K562 (cell line): ENCODE measurements at regions not wholly inside any gene's neighbourhood (a gene's known extent, or its start where the extent isn't known, plus 50 kb on each side); places are given as distances from the start of the nearest gene placed in this dataset.
A peak's percentile ranks its signal among the peaks of the same experiment; 100 is the strongest.

Experiments
- ATAC-seq: fragments of 200-7000 bp; cut with Tn5 transposase; 3 replicates; pipeline ENCODE4 v1.9.1; 2020; ENCODE audit warnings: moderate library complexity
- BruUV-seq: library from RNA; stranded (reverse); fragments of 400-500 nt; replicated peaks from 2 replicates; lab custom pipeline; 2021; lab: Mats Ljungman, UMichigan
- CTCF ChIA-PET: fragments of 300-600 bp; formaldehyde crosslinking; extraction: SDS; loops from one replicate; lab custom pipeline; 2021; ENCODE audit warnings: low intra/inter-chr PET ratio; lab: Yijun Ruan, JAX
- POLR2A ChIA-PET: fragments of 300-600, 350-650 bp; sonication (Branson Sonifier 250); formaldehyde crosslinking; extraction: SDS; loops from one replicate; lab custom pipeline; 2021; ENCODE audit warnings: antibody characterized with exemption, inconsistent platforms; lab: Yijun Ruan, JAX
- DNase-seq, 4 experiments: peaks; one replicate each; pipeline versions ENCODE4 v3.0.0 to v3.0.0-alpha.2; 2011 to 2018; ENCODE audit warnings: low spot score in 3 of 4, mixed read lengths in 3 of 4; ENCODE audit errors: extremely low read depth in 1 of 4
- FAIRE-seq: peaks from 2 replicates; lab custom pipeline; 2011; peaks lifted over from hg19 to GRCh38; lab: Jason Lieb, UNC
- H2AFZ ChIP-seq: 2 replicates; pipeline ENCODE4 v1.6.0; 2011; ENCODE audit warnings: low read depth, low read length, control low read depth, inconsistent platforms
- H3K27ac ChIP-seq: fragments of 200-600 bp; 3 replicates; pipeline ENCODE4 v1.8.0; 2011; ENCODE audit warnings: low read depth, mild to moderate bottlenecking, control low read depth, inconsistent platforms, low read length, moderate library complexity, mixed read lengths; ENCODE audit errors: extremely low read depth
- H3K27me3 ChIP-seq, 2 experiments: fragments of 300-600 bp in 1 of 2; 2 replicates in 1 of 2; 3 replicates in 1 of 2; pipeline versions ENCODE4 v1.6.0 to v1.8.0; 2011; ENCODE audit warnings: inconsistent platforms in 2 of 2, low read length in 2 of 2, mild to moderate bottlenecking in 1 of 2, mixed read lengths in 1 of 2, moderate library complexity in 1 of 2; ENCODE audit not compliant: control insufficient read depth in 2 of 2, insufficient read depth in 2 of 2
- H3K36me3 ChIP-seq: fragments of 300-600 bp; 3 replicates; pipeline ENCODE4 v1.8.0; 2011; ENCODE audit warnings: mild to moderate bottlenecking, low read length, inconsistent platforms; ENCODE audit not compliant: control insufficient read depth, insufficient read depth
- H3K4me1 ChIP-seq, 2 experiments: fragments of 200-600 bp in 1 of 2; replicated peaks in 1 of 2; 2 replicates in 1 of 2; 3 replicates in 1 of 2; pipeline versions ENCODE4 v1.5.1 to v1.8.0; 2011; ENCODE audit warnings: inconsistent platforms in 2 of 2, low read length in 2 of 2, mild to moderate bottlenecking in 1 of 2, mixed read lengths in 1 of 2, moderate library complexity in 1 of 2; ENCODE audit not compliant: control insufficient read depth in 2 of 2, insufficient read depth in 2 of 2
- H3K4me2 ChIP-seq: 2 replicates; pipeline ENCODE4 v1.6.1; 2011; ENCODE audit warnings: low read length, control low read depth, inconsistent platforms, mixed read lengths; ENCODE audit not compliant: insufficient read depth
- H3K4me3 ChIP-seq: fragments of 200-600 bp; sonication (generic), shearing (Covaris generic); 2 replicates; pipeline ENCODE4 v1.5.1; 2016; ENCODE audit warnings: control low read depth, inconsistent platforms
- H3K79me2 ChIP-seq: fragments of 200-600 bp; 3 replicates; pipeline ENCODE4 v1.8.0; 2011; ENCODE audit warnings: low read length, inconsistent platforms; ENCODE audit not compliant: control insufficient read depth, insufficient read depth
- H3K9ac ChIP-seq, 2 experiments: 2 replicates each; pipeline versions ENCODE4 v1.6.0 to v1.6.1; 2011; ENCODE audit warnings: low read depth in 2 of 2, low read length in 2 of 2, control low read depth in 1 of 2, inconsistent platforms in 1 of 2, mild to moderate bottlenecking in 1 of 2, mixed read lengths in 1 of 2; ENCODE audit not compliant: insufficient read depth in 1 of 2
- H3K9me1 ChIP-seq: one replicate; pipeline ENCODE4 v1.6.0; 2011; ENCODE audit warnings: inconsistent platforms, mild to moderate bottlenecking, low read length, moderate library complexity; ENCODE audit not compliant: control insufficient read depth, insufficient read depth
- H3K9me3 ChIP-seq: replicated peaks from 2 replicates; pipeline ENCODE4 v1.5.1; 2011; ENCODE audit warnings: low read depth, low read length, inconsistent platforms; ENCODE audit not compliant: control insufficient read depth, insufficient read depth
- H4K20me1 ChIP-seq: replicated peaks from 2 replicates; pipeline ENCODE4 v1.6.1; 2011; ENCODE audit warnings: low read length, inconsistent platforms, mixed read lengths; ENCODE audit not compliant: control insufficient read depth, insufficient read depth
- HOXB6 ChIP-seq: fragments of 250-450 bp; sonication (Bioruptor Pico); IDR thresholded peaks from 2 replicates; pipeline ENCODE4 v1.5.1; 2022; ENCODE audit warnings: mild to moderate bottlenecking, borderline replicate concordance
- IRF2 ChIP-seq: sonication (generic); formaldehyde crosslinking; IDR thresholded peaks from 2 replicates; pipeline ENCODE4 v1.8.1; 2022; ENCODE audit warnings: mild to moderate bottlenecking, missing genetic modification reagents
- LCOR ChIP-seq: sonication (generic); formaldehyde crosslinking; IDR thresholded peaks from 2 replicates; pipeline ENCODE4 v1.8.0; 2022; ENCODE audit warnings: mild to moderate bottlenecking, missing genetic modification reagents
- MED1 ChIP-seq: sonication (generic); formaldehyde crosslinking; IDR thresholded peaks from 2 replicates; pipeline ENCODE4 v1.8.1; 2023; ENCODE audit warnings: missing genetic modification reagents, borderline replicate concordance
- NFIC ChIP-seq: fragments of 450-650 bp; IDR thresholded peaks from 2 replicates; pipeline ENCODE4 v1.6.1; 2017; ENCODE audit warnings: mild to moderate bottlenecking, inconsistent platforms
- TARDBP ChIP-seq: fragments of 450-650 bp; IDR thresholded peaks from 2 replicates; pipeline ENCODE4 v1.6.1; 2016
- TCF7 ChIP-seq: sonication (generic); IDR thresholded peaks from 2 replicates; pipeline ENCODE4 v1.6.1; 2016; ENCODE audit warnings: antibody characterized with exemption, borderline replicate concordance
- TRIM28 ChIP-seq: fragments of 450-650 bp; IDR thresholded peaks from 2 replicates; pipeline ENCODE4 v1.6.1; 2017
- ZBTB1 ChIP-seq: sonication (generic); formaldehyde crosslinking; IDR thresholded peaks from 2 replicates; pipeline ENCODE4 v1.8.1; 2023; ENCODE audit warnings: missing genetic modification reagents, low read depth, mild to moderate bottlenecking, borderline replicate concordance
- ZNF311 ChIP-seq: fragments of 250-450 bp; sonication (Bioruptor Pico); IDR thresholded peaks from 2 replicates; pipeline ENCODE4 v1.4.0; 2020; ENCODE audit warnings: mild to moderate bottlenecking, moderate library complexity
- WGBS: fragments of 100-300 bp; shearing (Covaris generic); methylation state at CpG from one replicate; pipeline ENCODE4 v1.1.6; 2016; ENCODE audit warnings: low coverage, mixed read lengths; ENCODE audit not compliant: insufficient coverage; ENCODE audit errors: missing lambda C conversion rate; 5-methylcytosine and 5-hydroxymethylcytosine counted together
- in situ Hi-C: fragments of 300-500 bp; cut with MboI; formaldehyde crosslinking; loops from 4 replicates; pipeline ENCODE4 v1.15.0; 2018; ENCODE audit warnings: inconsistent platforms, mixed read lengths
- intact Hi-C: fragments of 100-400 bp; cut with micrococcal nuclease; formaldehyde crosslinking; loops from 2 replicates; pipeline ENCODE4 v1.14.2; 2022
- TF ChIP-seq, protein P1 (sequence below): fragments of 200-800 bp; sonication (Bioruptor generic); IDR thresholded peaks from 2 replicates; pipeline ENCODE4 v1.6.1; 2017; ENCODE audit warnings: missing genetic modification characterization, missing compliant biosample characterization
- TF ChIP-seq, protein P2 (sequence below): fragments of 200-800 bp; sonication (Bioruptor generic); IDR thresholded peaks from 2 replicates; pipeline ENCODE4 v1.6.1; 2017; ENCODE audit warnings: missing genetic modification characterization, missing compliant biosample characterization
- TF ChIP-seq, protein P3 (sequence below): sonication (generic); formaldehyde crosslinking; IDR thresholded peaks from 2 replicates; pipeline ENCODE4 v1.8.1; 2023; ENCODE audit warnings: mild to moderate bottlenecking, missing genetic modification reagents
- TF ChIP-seq, protein P4 (sequence below): IDR thresholded peaks from 2 replicates; pipeline ENCODE4 v1.6.1; 2011; ENCODE audit not compliant: insufficient read length; ENCODE audit errors: extremely low read depth

DNA sequence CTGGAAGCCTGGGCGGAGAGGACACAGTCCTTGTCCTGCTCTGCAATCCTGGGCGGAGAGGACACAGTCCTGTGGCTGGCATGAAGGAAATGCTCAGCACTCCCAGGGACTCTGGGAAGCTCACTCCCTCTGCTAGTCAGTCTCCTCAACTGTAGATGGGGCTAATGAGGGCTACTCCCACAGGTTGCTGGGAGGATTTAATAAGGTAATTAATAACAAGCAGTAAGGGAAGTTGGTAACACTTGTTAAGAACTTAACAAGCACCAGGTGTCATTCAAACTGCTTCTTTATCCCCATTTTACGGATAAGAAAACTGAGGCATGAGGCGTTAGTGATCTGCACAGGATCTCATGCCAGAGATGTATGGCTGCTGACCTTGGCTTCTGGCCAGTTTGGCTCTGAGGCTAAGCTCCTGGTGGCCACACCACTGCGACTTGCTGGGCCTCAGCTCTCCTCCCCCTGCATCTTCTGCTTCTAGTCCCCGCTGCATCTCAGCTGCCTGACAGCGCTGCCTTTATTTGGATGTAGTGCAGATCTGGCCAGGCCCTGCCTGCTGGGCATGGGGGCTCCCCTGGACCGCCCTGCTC, 54.1 kb upstream of the BEGAIN start (continued):
- peak; percentile 76 for TF ChIP-seq NFIC
- TF ChIP-seq, all 486 proteins: peak for 7

DNA sequence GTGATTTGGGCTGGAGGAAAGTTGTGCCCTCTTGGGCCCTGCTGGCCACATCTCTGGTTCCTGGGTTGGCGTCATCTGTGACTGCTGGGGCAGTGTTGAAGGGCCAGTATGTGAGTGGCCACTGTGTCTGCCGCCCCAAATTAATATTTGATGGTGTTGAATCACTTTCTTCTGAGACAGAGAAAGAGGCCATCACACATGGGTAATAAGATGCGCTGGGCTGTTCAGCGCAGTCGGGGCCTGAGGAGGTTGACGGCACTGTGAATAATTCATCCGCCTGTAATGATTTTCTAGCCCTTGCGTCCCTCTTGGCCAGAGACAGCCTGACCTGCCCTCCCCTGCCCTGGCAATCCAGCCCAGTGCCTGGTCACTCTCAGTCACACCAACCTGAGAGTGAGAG, 56.2 kb upstream of the BEGAIN start:
- no peaks in the 10 kb centered on the region for H3K27me3 ChIP-seq
- H3K4me2 ChIP-seq = no peak overlapping the region
- H3K27ac ChIP-seq = no peak overlapping the region
- H3K79me2 ChIP-seq = no peaks in the 10 kb centered on the region
- H3K9me3 ChIP-seq = no peaks in the 10 kb centered on the region
- TF ChIP-seq IRF2 (no peak), ZNF311 (0 out of 2 replicates have a peak, but pooled peaks have one; percentile 14), LCOR (CRISPR knock-in tag) (no peak), TCF7 (no peak), MED1 (CRISPR knock-in tag) (no peak), TARDBP (no peak), TRIM28 (no peak), ZBTB1 (CRISPR knock-in tag) (no peak), HOXB6 (CRISPR knock-in tag) (no peak)
- TF ChIP-seq, protein P1, sequence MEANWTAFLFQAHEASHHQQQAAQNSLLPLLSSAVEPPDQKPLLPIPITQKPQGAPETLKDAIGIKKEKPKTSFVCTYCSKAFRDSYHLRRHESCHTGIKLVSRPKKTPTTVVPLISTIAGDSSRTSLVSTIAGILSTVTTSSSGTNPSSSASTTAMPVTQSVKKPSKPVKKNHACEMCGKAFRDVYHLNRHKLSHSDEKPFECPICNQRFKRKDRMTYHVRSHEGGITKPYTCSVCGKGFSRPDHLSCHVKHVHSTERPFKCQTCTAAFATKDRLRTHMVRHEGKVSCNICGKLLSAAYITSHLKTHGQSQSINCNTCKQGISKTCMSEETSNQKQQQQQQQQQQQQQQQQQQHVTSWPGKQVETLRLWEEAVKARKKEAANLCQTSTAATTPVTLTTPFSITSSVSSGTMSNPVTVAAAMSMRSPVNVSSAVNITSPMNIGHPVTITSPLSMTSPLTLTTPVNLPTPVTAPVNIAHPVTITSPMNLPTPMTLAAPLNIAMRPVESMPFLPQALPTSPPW (CRISPR knock-in tag) = no peak
- TF ChIP-seq, protein P2, sequence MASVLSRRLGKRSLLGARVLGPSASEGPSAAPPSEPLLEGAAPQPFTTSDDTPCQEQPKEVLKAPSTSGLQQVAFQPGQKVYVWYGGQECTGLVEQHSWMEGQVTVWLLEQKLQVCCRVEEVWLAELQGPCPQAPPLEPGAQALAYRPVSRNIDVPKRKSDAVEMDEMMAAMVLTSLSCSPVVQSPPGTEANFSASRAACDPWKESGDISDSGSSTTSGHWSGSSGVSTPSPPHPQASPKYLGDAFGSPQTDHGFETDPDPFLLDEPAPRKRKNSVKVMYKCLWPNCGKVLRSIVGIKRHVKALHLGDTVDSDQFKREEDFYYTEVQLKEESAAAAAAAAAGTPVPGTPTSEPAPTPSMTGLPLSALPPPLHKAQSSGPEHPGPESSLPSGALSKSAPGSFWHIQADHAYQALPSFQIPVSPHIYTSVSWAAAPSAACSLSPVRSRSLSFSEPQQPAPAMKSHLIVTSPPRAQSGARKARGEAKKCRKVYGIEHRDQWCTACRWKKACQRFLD (CRISPR knock-in tag) = no peak
- TF ChIP-seq, protein P3, sequence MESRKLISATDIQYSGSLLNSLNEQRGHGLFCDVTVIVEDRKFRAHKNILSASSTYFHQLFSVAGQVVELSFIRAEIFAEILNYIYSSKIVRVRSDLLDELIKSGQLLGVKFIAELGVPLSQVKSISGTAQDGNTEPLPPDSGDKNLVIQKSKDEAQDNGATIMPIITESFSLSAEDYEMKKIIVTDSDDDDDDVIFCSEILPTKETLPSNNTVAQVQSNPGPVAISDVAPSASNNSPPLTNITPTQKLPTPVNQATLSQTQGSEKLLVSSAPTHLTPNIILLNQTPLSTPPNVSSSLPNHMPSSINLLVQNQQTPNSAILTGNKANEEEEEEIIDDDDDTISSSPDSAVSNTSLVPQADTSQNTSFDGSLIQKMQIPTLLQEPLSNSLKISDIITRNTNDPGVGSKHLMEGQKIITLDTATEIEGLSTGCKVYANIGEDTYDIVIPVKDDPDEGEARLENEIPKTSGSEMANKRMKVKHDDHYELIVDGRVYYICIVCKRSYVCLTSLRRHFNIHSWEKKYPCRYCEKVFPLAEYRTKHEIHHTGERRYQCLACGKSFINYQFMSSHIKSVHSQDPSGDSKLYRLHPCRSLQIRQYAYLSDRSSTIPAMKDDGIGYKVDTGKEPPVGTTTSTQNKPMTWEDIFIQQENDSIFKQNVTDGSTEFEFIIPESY (CRISPR knock-in tag) = 0 out of 2 replicates have a peak, but pooled peaks have one; percentile 23
- TF ChIP-seq, protein P4, sequence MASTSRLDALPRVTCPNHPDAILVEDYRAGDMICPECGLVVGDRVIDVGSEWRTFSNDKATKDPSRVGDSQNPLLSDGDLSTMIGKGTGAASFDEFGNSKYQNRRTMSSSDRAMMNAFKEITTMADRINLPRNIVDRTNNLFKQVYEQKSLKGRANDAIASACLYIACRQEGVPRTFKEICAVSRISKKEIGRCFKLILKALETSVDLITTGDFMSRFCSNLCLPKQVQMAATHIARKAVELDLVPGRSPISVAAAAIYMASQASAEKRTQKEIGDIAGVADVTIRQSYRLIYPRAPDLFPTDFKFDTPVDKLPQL = no peak
- ChIA-PET CTCF (no interaction called here), POLR2A (no interaction called here)
- peaks cover 15 to 27% of the 10 kb centered on the region in 2 experiments for H3K4me1 ChIP-seq
- FAIRE-seq (no peak), ATAC-seq (no peak), DNase-seq (no peak)
- WGBS = 85% methylated on average over 7 of the region's 8 CpGs
- H4K20me1 ChIP-seq = no peaks in the 10 kb centered on the region
- intact Hi-C loops (no loop called here), in situ Hi-C loops (no loop called here)
- no peaks in the 10 kb centered on the region for H3K9me1 ChIP-seq
- H3K4me3 ChIP-seq = no peak overlapping the region
- H3K36me3 ChIP-seq = no peaks in the 10 kb centered on the region
- no peak overlapping the region for H2AFZ ChIP-seq
- no TSS peak for BruUV-seq
- H3K9ac ChIP-seq = peak overlapping the region in 1 of 2 experiments; percentile 45; a peak in 1 of 4 replicates
